ENCODE measurements at regions not wholly inside any gene's neighbourhood (a gene's known extent, or its start where the extent isn't known, plus 50 kb on each side); places are given as distances from the start of the nearest gene placed in this dataset.

DNA sequence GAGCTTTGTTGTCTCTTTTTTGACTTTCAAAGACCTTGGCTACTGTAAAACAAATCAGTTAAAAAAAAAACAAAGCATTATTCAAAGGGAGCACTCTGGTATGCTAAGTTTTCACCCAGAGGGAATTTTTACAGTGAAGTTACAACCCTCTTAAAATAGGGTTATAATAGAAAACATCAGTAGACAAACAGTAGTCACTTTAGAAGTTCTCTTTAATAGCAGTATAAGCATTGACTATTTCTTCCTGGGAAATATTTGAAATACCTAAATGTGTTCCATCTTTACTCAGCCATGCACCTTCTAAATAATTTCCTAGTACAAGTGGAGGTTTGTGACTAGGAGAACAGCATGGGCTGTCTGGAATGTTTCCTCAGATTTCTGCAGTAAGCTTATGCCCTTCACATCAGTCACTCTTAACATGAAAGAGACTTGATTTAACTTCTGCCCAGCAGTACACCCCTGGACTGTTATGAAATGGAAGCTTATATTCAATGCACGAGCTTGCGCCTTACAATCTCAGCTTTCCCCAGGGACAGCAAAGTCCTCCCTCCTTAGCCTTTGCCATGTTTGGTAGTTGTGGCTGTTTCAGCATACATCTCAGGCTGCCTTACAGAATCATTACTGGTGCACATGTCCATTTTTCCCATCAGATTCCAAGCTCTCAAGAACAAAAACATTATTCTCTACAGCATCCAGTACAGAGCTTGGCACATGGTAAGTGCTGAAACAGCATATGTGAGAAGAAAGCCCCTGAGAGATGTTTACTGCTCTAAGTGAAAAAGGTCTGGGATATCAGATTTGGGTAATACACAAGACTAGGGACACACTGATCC is 191.5 kb downstream of the ZNF608 start:
- no peak for ATAC-seq
- TF ChIP-seq ZNF565 (CRISPR knock-in tag; conservative IDR thresholded peaks at IDR 0.05; ENCODE audit: low read depth) (no peak), GLIS3 (CRISPR knock-in tag; IDR thresholded peaks at IDR 0.05) (no peak), OSR1 (CRISPR knock-in tag; IDR thresholded peaks at IDR 0.05) (no peak), CSDC2 (CRISPR knock-in tag; IDR thresholded peaks at IDR 0.05) (no peak)

- TF ChIP-seq ESRRG (CRISPR knock-in tag; IDR thresholded peaks at IDR 0.05) (no peak), OSR1 (CRISPR knock-in tag; IDR thresholded peaks at IDR 0.05) (no peak), TCF4 (CRISPR knock-in tag; IDR thresholded peaks at IDR 0.05; ENCODE audit: borderline replicate concordance) (no peak), ZFP3 (CRISPR knock-in tag; IDR thresholded peaks at IDR 0.05) (no peak), ISL1 (CRISPR knock-in tag; IDR thresholded peaks at IDR 0.05) (no peak), ZNF565 (CRISPR knock-in tag; conservative IDR thresholded peaks at IDR 0.05; ENCODE audit: low read depth) (no peak), ZFP30 (CRISPR knock-in tag; IDR thresholded peaks at IDR 0.05) (no peak)
- TF ChIP-seq, protein P1, sequence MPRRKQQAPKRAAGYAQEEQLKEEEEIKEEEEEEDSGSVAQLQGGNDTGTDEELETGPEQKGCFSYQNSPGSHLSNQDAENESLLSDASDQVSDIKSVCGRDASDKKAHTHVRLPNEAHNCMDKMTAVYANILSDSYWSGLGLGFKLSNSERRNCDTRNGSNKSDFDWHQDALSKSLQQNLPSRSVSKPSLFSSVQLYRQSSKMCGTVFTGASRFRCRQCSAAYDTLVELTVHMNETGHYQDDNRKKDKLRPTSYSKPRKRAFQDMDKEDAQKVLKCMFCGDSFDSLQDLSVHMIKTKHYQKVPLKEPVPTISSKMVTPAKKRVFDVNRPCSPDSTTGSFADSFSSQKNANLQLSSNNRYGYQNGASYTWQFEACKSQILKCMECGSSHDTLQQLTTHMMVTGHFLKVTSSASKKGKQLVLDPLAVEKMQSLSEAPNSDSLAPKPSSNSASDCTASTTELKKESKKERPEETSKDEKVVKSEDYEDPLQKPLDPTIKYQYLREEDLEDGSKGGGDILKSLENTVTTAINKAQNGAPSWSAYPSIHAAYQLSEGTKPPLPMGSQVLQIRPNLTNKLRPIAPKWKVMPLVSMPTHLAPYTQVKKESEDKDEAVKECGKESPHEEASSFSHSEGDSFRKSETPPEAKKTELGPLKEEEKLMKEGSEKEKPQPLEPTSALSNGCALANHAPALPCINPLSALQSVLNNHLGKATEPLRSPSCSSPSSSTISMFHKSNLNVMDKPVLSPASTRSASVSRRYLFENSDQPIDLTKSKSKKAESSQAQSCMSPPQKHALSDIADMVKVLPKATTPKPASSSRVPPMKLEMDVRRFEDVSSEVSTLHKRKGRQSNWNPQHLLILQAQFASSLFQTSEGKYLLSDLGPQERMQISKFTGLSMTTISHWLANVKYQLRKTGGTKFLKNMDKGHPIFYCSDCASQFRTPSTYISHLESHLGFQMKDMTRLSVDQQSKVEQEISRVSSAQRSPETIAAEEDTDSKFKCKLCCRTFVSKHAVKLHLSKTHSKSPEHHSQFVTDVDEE (CRISPR knock-in tag; IDR thresholded peaks at IDR 0.05) = no peak
- TF ChIP-seq, protein P2, sequence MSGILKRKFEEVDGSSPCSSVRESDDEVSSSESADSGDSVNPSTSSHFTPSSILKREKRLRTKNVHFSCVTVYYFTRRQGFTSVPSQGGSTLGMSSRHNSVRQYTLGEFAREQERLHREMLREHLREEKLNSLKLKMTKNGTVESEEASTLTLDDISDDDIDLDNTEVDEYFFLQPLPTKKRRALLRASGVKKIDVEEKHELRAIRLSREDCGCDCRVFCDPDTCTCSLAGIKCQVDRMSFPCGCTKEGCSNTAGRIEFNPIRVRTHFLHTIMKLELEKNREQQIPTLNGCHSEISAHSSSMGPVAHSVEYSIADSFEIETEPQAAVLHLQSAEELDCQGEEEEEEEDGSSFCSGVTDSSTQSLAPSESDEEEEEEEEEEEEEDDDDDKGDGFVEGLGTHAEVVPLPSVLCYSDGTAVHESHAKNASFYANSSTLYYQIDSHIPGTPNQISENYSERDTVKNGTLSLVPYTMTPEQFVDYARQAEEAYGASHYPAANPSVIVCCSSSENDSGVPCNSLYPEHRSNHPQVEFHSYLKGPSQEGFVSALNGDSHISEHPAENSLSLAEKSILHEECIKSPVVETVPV (CRISPR knock-in tag; IDR thresholded peaks at IDR 0.05) = no peak
- ATAC-seq = no peak
Measured at GRCh38 chr5:124553911-124554310, 192.5 kb downstream of the ZNF608 start.

DNA sequence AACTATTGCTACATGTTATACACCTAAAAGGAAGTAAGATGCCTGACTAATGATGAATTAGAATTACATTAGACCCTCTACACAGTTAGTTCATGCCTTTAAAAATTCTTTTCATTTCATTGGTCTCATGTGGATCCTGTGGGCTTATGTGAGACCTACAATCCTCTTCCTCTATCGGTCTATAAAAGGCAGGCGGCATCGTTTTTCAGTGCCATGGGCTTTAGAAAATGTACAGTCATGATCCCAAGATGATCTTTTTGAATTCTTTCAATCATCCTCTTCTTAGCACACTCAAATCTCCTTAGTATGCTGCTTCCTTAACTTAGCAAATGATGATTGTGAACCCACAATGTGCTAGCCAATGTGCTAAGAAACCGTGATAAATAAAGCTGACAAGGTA is 193.9 kb downstream of the ZNF608 start:
- TF ChIP-seq ZFP3 (CRISPR knock-in tag; IDR thresholded peaks at IDR 0.05) (no peak), BACH2 (CRISPR knock-in tag; IDR thresholded peaks at IDR 0.05; ENCODE audit: borderline replicate concordance) (no peak), ZNF70 (CRISPR knock-in tag; IDR thresholded peaks at IDR 0.05) (no peak), PATZ1 (CRISPR knock-in tag; IDR thresholded peaks at IDR 0.05; ENCODE audit: borderline replicate concordance) (no peak)
- ATAC-seq = no peak

DNA sequence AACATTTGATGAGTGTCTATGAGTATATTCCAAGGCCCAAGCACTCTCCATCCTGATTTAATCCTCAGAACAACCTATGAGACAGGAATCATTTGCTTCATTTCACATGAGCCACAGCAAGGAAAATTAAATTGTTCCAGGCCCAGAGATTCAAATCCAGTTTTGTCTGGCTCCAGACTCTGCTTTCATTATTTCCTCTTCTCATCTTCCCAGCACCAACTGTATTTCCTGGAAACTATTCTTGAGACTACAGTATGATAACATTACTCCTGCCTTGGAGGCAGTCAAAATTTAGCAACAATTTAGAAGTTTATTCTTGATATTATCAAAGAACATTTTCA is 194.5 kb downstream of the ZNF608 start:
- no peak for ATAC-seq
- TF ChIP-seq BACH2 (CRISPR knock-in tag; IDR thresholded peaks at IDR 0.05; ENCODE audit: borderline replicate concordance) = no peak
- no peak for TF ChIP-seq PPARA (CRISPR knock-in tag; IDR thresholded peaks at IDR 0.05; ENCODE audit: borderline replicate concordance)
- no peak for TF ChIP-seq RARB (CRISPR knock-in tag; IDR thresholded peaks at IDR 0.05)
- no peak for TF ChIP-seq ZFP3 (CRISPR knock-in tag; IDR thresholded peaks at IDR 0.05)
- no peak for TF ChIP-seq ZNF8 (CRISPR knock-in tag; IDR thresholded peaks at IDR 0.05)
- TF ChIP-seq ZC3H10 (CRISPR knock-in tag; IDR thresholded peaks at IDR 0.05) = no peak

DNA sequence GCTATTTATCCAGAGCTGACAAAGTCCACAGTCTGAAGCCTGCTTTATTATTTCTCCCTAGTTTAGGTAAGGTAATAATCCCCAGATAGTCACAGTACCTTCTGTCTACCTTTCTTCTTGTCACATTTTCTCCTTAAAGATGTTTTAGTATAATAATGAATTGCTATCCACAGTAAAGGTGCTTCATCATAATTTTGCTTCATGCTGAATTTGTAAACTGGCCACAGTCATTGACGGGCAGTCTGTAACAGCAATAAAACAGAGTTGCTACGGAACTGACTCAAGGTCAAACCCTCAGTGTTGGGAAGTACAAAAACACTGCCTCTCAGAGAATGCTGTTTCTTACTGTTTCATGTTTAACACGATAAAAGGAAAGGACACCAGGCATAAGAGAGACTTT is 195.7 kb downstream of the ZNF608 start:
- TF ChIP-seq ZC3H10 (CRISPR knock-in tag; IDR thresholded peaks at IDR 0.05) (no peak), ISL1 (CRISPR knock-in tag; IDR thresholded peaks at IDR 0.05) (no peak), ZNF70 (CRISPR knock-in tag; IDR thresholded peaks at IDR 0.05) (no peak), GLIS3 (CRISPR knock-in tag; IDR thresholded peaks at IDR 0.05) (no peak), BACH2 (CRISPR knock-in tag; IDR thresholded peaks at IDR 0.05; ENCODE audit: borderline replicate concordance) (no peak)
- ATAC-seq = no peak

GRCh38 chr5:124549891-124550436 is 196.5 kb downstream of the ZNF608 start:
- no peak for TF ChIP-seq ZFP30 (CRISPR knock-in tag; IDR thresholded peaks at IDR 0.05)
- ATAC-seq = no peak
